Smooth muscle cell (in vitro differentiated cells): ENCODE measurements at regions not wholly inside any gene's neighbourhood (a gene's known extent, or its start where the extent isn't known, plus 50 kb on each side); places are given as distances from the start of the nearest gene placed in this dataset.

Experiments used
- DNase-seq: peaks from one replicate; lab custom pipeline; 2025; ENCODE audit not compliant: unreplicated experiment; lab: John Stamatoyannopoulos, UW
- H2AFZ ChIP-seq: fragments of 200-600 bp; sonication (generic); 2 replicates; pipeline ENCODE4 v1.6.0; 2016; ENCODE audit warnings: antibody characterized with exemption, low read depth, mild to moderate bottlenecking
- H3F3A ChIP-seq: fragments of 200-600 bp; sonication (generic); 2 replicates; pipeline ENCODE4 v1.6.0; 2017; ENCODE audit warnings: antibody characterized with exemption, low read depth
- H3K27ac ChIP-seq: fragments of 200-600 bp; sonication (generic); 2 replicates; pipeline ENCODE4 v1.5.1; 2016; ENCODE audit warnings: low read depth, mild to moderate bottlenecking
- H3K27me3 ChIP-seq: fragments of 200-600 bp; sonication (generic); 2 replicates; pipeline ENCODE4 v1.6.1; 2016; ENCODE audit warnings: low read depth, mild to moderate bottlenecking
- H3K36me3 ChIP-seq: fragments of 200-600 bp; sonication (generic); 2 replicates; pipeline ENCODE4 v1.5.1; 2016; ENCODE audit warnings: low read depth
- H3K4me1 ChIP-seq: fragments of 200-600 bp; sonication (generic); 2 replicates; pipeline ENCODE4 v1.5.1; 2016; ENCODE audit warnings: low read depth
- H3K4me2 ChIP-seq: fragments of 200-600 bp; sonication (generic); 2 replicates; pipeline ENCODE4 v1.6.0; 2016; ENCODE audit warnings: mild to moderate bottlenecking
- H3K4me3 ChIP-seq: fragments of 200-600 bp; sonication (generic); 2 replicates; pipeline ENCODE4 v1.5.1; 2016; ENCODE audit warnings: mild to moderate bottlenecking
- H3K79me2 ChIP-seq: fragments of 200-600 bp; sonication (generic); 2 replicates; pipeline ENCODE4 v1.6.0; 2016; ENCODE audit warnings: low read depth, mild to moderate bottlenecking
- H3K9ac ChIP-seq: fragments of 200-600 bp; sonication (generic); 2 replicates; pipeline ENCODE4 v1.6.0; 2016; ENCODE audit warnings: low read depth
- H3K9me3 ChIP-seq: fragments of 200-600 bp; sonication (generic); replicated peaks from 2 replicates; pipeline ENCODE4 v1.5.1; 2016; ENCODE audit warnings: low read depth
- H4K20me1 ChIP-seq: fragments of 200-600 bp; sonication (generic); 2 replicates; pipeline ENCODE4 v1.6.0; 2016; ENCODE audit warnings: low read depth
- CTCF ChIP-seq: fragments of 200-600 bp; sonication (generic); IDR thresholded peaks from 2 replicates; pipeline ENCODE4 v1.5.1; 2017; ENCODE audit warnings: borderline replicate concordance, mild to moderate bottlenecking, antibody characterized with exemption; ENCODE audit not compliant: insufficient read depth, poor library complexity, severe bottlenecking
- WGBS: methylation state at CpG from one replicate; pipeline ENCODE4 v1.1.7; 2016; ENCODE audit warnings: low lambda C conversion rate; 5-methylcytosine and 5-hydroxymethylcytosine counted together

GRCh38 chr15:93231261-93231925, 142.4 kb upstream of the RGMA start:
- H3K27me3 ChIP-seq = peaks cover 10% of the 10 kb centered on the region
- no peak overlapping the region for H3K9ac ChIP-seq
- no peak for DNase-seq
- H2AFZ ChIP-seq = no peak overlapping the region
- H3K4me3 ChIP-seq = no peak overlapping the region
- WGBS = 35% methylated on average over 2 of the region's 2 CpGs
- no peak overlapping the region for H3K27ac ChIP-seq
- H3K4me2 ChIP-seq = no peak overlapping the region
- no peaks in the 10 kb centered on the region for H3K36me3 ChIP-seq
- no peaks in the 10 kb centered on the region for H3F3A ChIP-seq
- TF ChIP-seq CTCF = no peak
- H4K20me1 ChIP-seq = no peaks in the 10 kb centered on the region
- no peaks in the 10 kb centered on the region for H3K9me3 ChIP-seq
- H3K4me1 ChIP-seq = peaks cover 11% of the 10 kb centered on the region
- no peaks in the 10 kb centered on the region for H3K79me2 ChIP-seq

DNA sequence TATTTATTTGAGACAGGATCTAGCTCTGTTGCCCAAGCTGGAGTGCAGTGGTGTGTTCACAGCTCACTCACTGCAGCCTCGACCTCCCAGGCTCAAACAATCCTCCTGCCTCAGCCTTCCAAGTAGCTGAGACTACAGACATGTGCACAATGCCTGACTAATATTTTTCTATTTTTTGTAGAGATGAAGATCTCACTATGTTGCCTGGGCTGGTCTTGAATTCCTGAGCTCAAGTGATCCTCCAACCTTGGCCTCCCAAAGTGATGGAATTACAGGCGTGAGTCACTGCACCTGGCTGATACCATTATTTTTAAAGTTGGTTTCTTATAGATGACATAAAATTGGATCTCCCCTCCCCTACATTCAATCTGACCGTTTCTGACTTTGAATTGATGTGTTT, 139.5 kb upstream of the RGMA start:
- H3K9me3 ChIP-seq = no peaks in the 10 kb centered on the region
- no peaks in the 10 kb centered on the region for H4K20me1 ChIP-seq
- H3K4me2 ChIP-seq = no peak overlapping the region
- no peak for TF ChIP-seq CTCF
- no peak for DNase-seq
- no peak overlapping the region for H3K9ac ChIP-seq
- no peak overlapping the region for H2AFZ ChIP-seq
- H3K4me3 ChIP-seq = no peak overlapping the region
- no peaks in the 10 kb centered on the region for H3K79me2 ChIP-seq
- H3K27ac ChIP-seq = no peak overlapping the region
- H3K27me3 ChIP-seq = peaks cover 27% of the 10 kb centered on the region
- no peaks in the 10 kb centered on the region for H3K36me3 ChIP-seq
- H3F3A ChIP-seq = no peaks in the 10 kb centered on the region
- WGBS = 90% methylated on average over 3 of the region's 3 CpGs
- peaks cover 10% of the 10 kb centered on the region for H3K4me1 ChIP-seq

DNA sequence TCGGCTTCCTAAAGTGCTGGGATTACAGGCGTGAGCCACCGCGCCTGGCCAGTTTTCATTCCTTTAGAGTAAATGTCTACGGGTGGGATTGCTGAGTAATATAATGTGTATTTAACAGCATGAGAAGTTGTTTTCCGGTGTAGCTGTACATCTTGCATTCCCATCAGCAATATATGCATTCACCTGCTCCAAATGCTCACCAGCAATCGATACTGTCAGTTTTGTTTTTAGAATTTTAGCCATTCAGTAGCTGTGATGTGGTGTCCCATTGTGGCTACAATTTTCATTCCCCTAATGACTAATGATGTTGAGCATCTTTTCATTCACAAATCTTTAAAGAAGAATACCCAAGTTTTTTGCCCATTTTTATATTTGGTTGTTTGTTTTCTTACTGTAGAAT, 134.8 kb upstream of the RGMA start:
- Histone ChIP-seq H4K20me1 (no peaks in the 10 kb centered on the region), H3K4me1 (no peaks in the 10 kb centered on the region)

More for the DNA sequence above, 134.8 kb upstream of the RGMA start:
- Histone ChIP-seq H3K36me3 (no peaks in the 10 kb centered on the region), H2AFZ (no peak overlapping the region), H3K27me3 (peaks cover 18% of the 10 kb centered on the region), H3K4me3 (no peak overlapping the region), H3K79me2 (no peaks in the 10 kb centered on the region), H3K27ac (no peak overlapping the region), H3F3A (no peaks in the 10 kb centered on the region), H3K4me2 (no peak overlapping the region), H3K9me3 (no peaks in the 10 kb centered on the region), H3K9ac (no peak overlapping the region)
- TF ChIP-seq CTCF = no peak
- 92% methylated on average over 7 of the region's 7 CpGs for WGBS
- no peak for DNase-seq
